Astrocyte (in vitro differentiated cells and primary cell): ENCODE measurements at regions not wholly inside any gene's neighbourhood (a gene's known extent, or its start where the extent isn't known, plus 50 kb on each side); places are given as distances from the start of the nearest gene placed in this dataset.

Experiments used
- CTCF ChIP-seq: IDR thresholded peaks from 2 replicates; pipeline ENCODE4 v1.5.1; 2011; ENCODE audit warnings: low read depth, mild to moderate bottlenecking, inconsistent platforms, low read length, moderate library complexity; ENCODE audit not compliant: insufficient read depth
- EZH2 ChIP-seq: IDR thresholded peaks from 2 replicates; pipeline ENCODE4 v1.6.1; 2012; ENCODE audit warnings: mild to moderate bottlenecking, low read length, inconsistent platforms; ENCODE audit not compliant: insufficient read depth

DNA sequence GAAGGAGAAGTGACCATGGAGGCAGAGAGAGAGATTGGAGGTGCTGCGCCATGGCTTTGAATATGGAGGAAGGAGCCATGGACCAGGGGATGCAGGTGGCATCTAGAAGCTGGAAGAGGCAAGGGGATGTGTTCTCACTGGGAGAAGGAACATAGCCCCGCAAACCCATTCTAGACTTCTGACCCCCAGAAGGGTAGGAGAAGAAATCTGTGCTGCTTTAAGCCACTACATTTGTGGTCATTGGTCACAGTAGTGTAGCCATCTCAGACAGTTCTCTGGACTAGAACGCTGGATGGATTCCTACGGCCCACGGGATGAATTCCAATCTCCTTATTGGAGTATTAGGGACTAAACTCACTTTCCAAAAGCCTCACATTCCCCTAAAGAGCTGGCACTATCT is 67.8 kb downstream of the PTGR3 start:
- TF ChIP-seq CTCF = no peak
- TF ChIP-seq EZH2 = no peak
